HCT116 (cell line): ENCODE measurements at regions not wholly inside any gene's neighbourhood (a gene's known extent, or its start where the extent isn't known, plus 50 kb on each side); places are given as distances from the start of the nearest gene placed in this dataset.

Experiments
- ATAC-seq: fragments of 200-7000 bp; cut with Tn5 transposase; 2 replicates; pipeline ENCODE4 v1.9.1; 2020; ENCODE audit warnings: mild to moderate bottlenecking, moderate library complexity
- BruUV-seq: library from RNA; stranded (reverse); fragments of 400-500 nt; replicated peaks from 2 replicates; lab custom pipeline; 2021; lab: Mats Ljungman, UMichigan
- CTCF ChIA-PET: fragments of 300-600 bp; sonication (Branson Sonifier 250); formaldehyde crosslinking; loops from one replicate; lab custom pipeline; 2021; ENCODE audit warnings: antibody characterized with exemption; lab: Charles Lee
- POLR2A ChIA-PET: fragments of 300-600, 350-600 bp; sonication (Branson Sonifier 250); formaldehyde crosslinking; loops from one replicate; lab custom pipeline; 2021; ENCODE audit warnings: antibody characterized with exemption; lab: Charles Lee
- RAD21 ChIA-PET, 2 experiments: fragments of 300-600 bp; sonication (Branson Sonifier 250); formaldehyde crosslinking; loops; one replicate each; lab custom pipeline; 2023; ENCODE audit warnings: low total read pairs in 2 of 2; ENCODE audit not compliant: uncharacterized antibody in 2 of 2, unreplicated experiment in 2 of 2, low non-redundant PET in 1 of 2; lab: Charles Lee
- DNase-seq: peaks from one replicate; pipeline ENCODE4 v3.0.0-alpha.2; 2010; ENCODE audit warnings: low read depth, low spot score
- H2AFZ ChIP-seq: fragments of 200-600 bp; shearing (Covaris generic), sonication (generic); 2 replicates; pipeline ENCODE4 v1.6.1; 2017; ENCODE audit warnings: low read depth, mixed run types, mixed read lengths, antibody characterized with exemption, low read length; ENCODE audit not compliant: poor library complexity, severe bottlenecking
- H3K27ac ChIP-seq: 2 replicates; pipeline ENCODE4 v1.5.1; 2012; ENCODE audit warnings: low read depth, low read length
- H3K27me3 ChIP-seq: fragments of 200-600 bp; sonication (generic); 2 replicates; pipeline ENCODE4 v1.6.1; 2016; ENCODE audit warnings: mixed run types, low read length, mixed read lengths; ENCODE audit not compliant: insufficient read depth
- H3K36me3 ChIP-seq, 2 experiments: fragments of 200-500 bp in 1 of 2; fragments of 200-600 bp in 1 of 2; sonication (Bioruptor generic) in 1 of 2; sonication (generic) in 1 of 2; 2 replicates each; pipeline versions ENCODE4 v1.5.1 to v1.6.1; 2014 to 2016; ENCODE audit warnings: low read length in 2 of 2, inconsistent platforms in 1 of 2, mixed read lengths in 1 of 2, mixed run types in 1 of 2; ENCODE audit not compliant: insufficient read depth in 2 of 2, control insufficient read depth in 1 of 2
- H3K4me1 ChIP-seq, 2 experiments: fragments of 200-600 bp in 1 of 2; sonication (generic) in 1 of 2; 2 replicates each; pipeline versions ENCODE4 v1.5.1 to v1.6.1; 2012 to 2017; ENCODE audit warnings: low read length in 2 of 2, inconsistent platforms in 1 of 2, mild to moderate bottlenecking in 1 of 2, mixed read lengths in 1 of 2, mixed run types in 1 of 2, moderate library complexity in 1 of 2; ENCODE audit not compliant: insufficient read depth in 2 of 2, control insufficient read depth in 1 of 2
- H3K4me2 ChIP-seq: fragments of 200-600 bp; sonication (generic); 2 replicates; pipeline ENCODE4 v1.6.1; 2017; ENCODE audit warnings: mixed run types, low read length, mixed read lengths
- H3K4me3 ChIP-seq, 2 experiments: fragments of 200-600 bp in 1 of 2; sonication (generic) in 1 of 2; replicated peaks in 1 of 2; 2 replicates each; pipeline ENCODE4 v1.5.1; 2011 to 2016; ENCODE audit warnings: low read length in 2 of 2, control low read depth in 1 of 2, low read depth in 1 of 2, mild to moderate bottlenecking in 1 of 2, mixed read lengths in 1 of 2, mixed run types in 1 of 2
- H3K79me2 ChIP-seq: fragments of 200-600 bp; sonication (generic); 2 replicates; pipeline ENCODE4 v1.6.1; 2017; ENCODE audit warnings: mild to moderate bottlenecking, mixed run types, low read length, moderate library complexity, mixed read lengths; ENCODE audit not compliant: insufficient read depth
- H3K9ac ChIP-seq: fragments of 200-600 bp; sonication (generic); 2 replicates; pipeline ENCODE4 v1.6.1; 2016; ENCODE audit warnings: low read length, mixed read lengths
- H3K9me2 ChIP-seq: fragments of 200-600 bp; sonication (generic), shearing (Covaris generic); 2 replicates; pipeline ENCODE4 v1.6.1; 2017; ENCODE audit warnings: mixed run types, mild to moderate bottlenecking, moderate library complexity; ENCODE audit not compliant: insufficient read depth
- H3K9me3 ChIP-seq, 2 experiments: fragments of 200-500 bp in 1 of 2; fragments of 200-600 bp in 1 of 2; sonication (Bioruptor generic) in 1 of 2; sonication (generic) in 1 of 2; 2 replicates each; pipeline ENCODE4 v1.6.1; 2014 to 2017; ENCODE audit warnings: low read length in 2 of 2, mixed read lengths in 2 of 2, inconsistent platforms in 1 of 2, low read depth in 1 of 2, mild to moderate bottlenecking in 1 of 2, mixed run types in 1 of 2, moderate library complexity in 1 of 2; ENCODE audit not compliant: control insufficient read depth in 1 of 2, insufficient read depth in 1 of 2
- H4K20me1 ChIP-seq: fragments of 200-600 bp; sonication (generic), shearing (Covaris generic); 2 replicates; pipeline ENCODE4 v1.6.1; 2017; ENCODE audit warnings: mixed run types, mild to moderate bottlenecking, moderate library complexity; ENCODE audit not compliant: insufficient read depth
- CBX3 ChIP-seq: IDR thresholded peaks from 2 replicates; pipeline ENCODE4 v1.6.1; 2012; ENCODE audit warnings: low read depth
- EGR1 ChIP-seq: IDR thresholded peaks from 2 replicates; pipeline ENCODE4 v1.6.1; 2012; ENCODE audit warnings: low read depth
- ELF1 ChIP-seq: IDR thresholded peaks from 2 replicates; pipeline ENCODE4 v1.6.1; 2012; ENCODE audit warnings: low read depth, borderline replicate concordance
- EZH2 ChIP-seq: fragments of 200-600 bp; sonication (generic); IDR thresholded peaks from 2 replicates; pipeline ENCODE4 v1.6.1; 2017; ENCODE audit warnings: antibody characterized with exemption, mixed run types
- EZH2phosphoT487 ChIP-seq: fragments of 200-600 bp; IDR thresholded peaks from 2 replicates; pipeline ENCODE4 v1.6.1; 2018; ENCODE audit warnings: antibody characterized with exemption, borderline replicate concordance
- JUND ChIP-seq: IDR thresholded peaks from 2 replicates; pipeline ENCODE4 v1.6.1; 2012
- POLR2A ChIP-seq: IDR thresholded peaks from 2 replicates; pipeline ENCODE4 v1.7.0; 2011; ENCODE audit warnings: borderline replicate concordance; ENCODE audit not compliant: insufficient read depth, insufficient read length; ENCODE audit errors: extremely low read depth
- POLR2AphosphoS5 ChIP-seq: IDR thresholded peaks from 2 replicates; pipeline ENCODE4 v1.6.1; 2011; ENCODE audit warnings: mild to moderate bottlenecking, low read depth, low read length, moderate library complexity
- SIN3A ChIP-seq: IDR thresholded peaks from 2 replicates; pipeline ENCODE4 v1.6.1; 2012; ENCODE audit warnings: low read depth
- SP1 ChIP-seq: IDR thresholded peaks from 2 replicates; pipeline ENCODE4 v1.6.1; 2012; ENCODE audit warnings: low read depth
- SRF ChIP-seq: IDR thresholded peaks from 2 replicates; pipeline ENCODE4 v1.6.1; 2012; ENCODE audit warnings: low read depth
- TCF7L2 ChIP-seq: IDR thresholded peaks from 2 replicates; pipeline ENCODE4 v1.7.0; 2011; ENCODE audit warnings: borderline replicate concordance, inconsistent platforms; ENCODE audit not compliant: insufficient read depth, insufficient read length; ENCODE audit errors: extremely low read depth
- YY1 ChIP-seq: IDR thresholded peaks from 2 replicates; pipeline ENCODE4 v1.6.1; 2011; ENCODE audit warnings: low read length, low read depth, moderate library complexity, mild to moderate bottlenecking; ENCODE audit not compliant: insufficient replicate concordance; ENCODE audit errors: extremely low read depth
- ZFX ChIP-seq: fragments of 450-650 bp; IDR thresholded peaks from 2 replicates; pipeline ENCODE4 v1.6.1; 2017
- ZNF274 ChIP-seq: fragments of 200-500 bp; sonication (Bioruptor generic); IDR thresholded peaks from 2 replicates; pipeline ENCODE4 v1.6.1; 2014; ENCODE audit warnings: mild to moderate bottlenecking, low read depth, low read length, inconsistent platforms
- intact Hi-C: fragments of 100-400 bp; cut with micrococcal nuclease; formaldehyde crosslinking; loops from 2 replicates; pipeline ENCODE4 v1.10.0; 2022
- TF ChIP-seq, protein P1 (sequence below): IDR thresholded peaks from 2 replicates; pipeline ENCODE4 v1.6.1; 2011; ENCODE audit warnings: mild to moderate bottlenecking, low read length, moderate library complexity; ENCODE audit not compliant: insufficient replicate concordance; ENCODE audit errors: extremely low read depth
- TF ChIP-seq, protein P2 (sequence below): IDR thresholded peaks from 2 replicates; pipeline ENCODE4 v1.6.1; 2012

GRCh38 chr3:102531686-102532085 lies 96.9 kb downstream of the ZPLD1 start:
- no peak for TF ChIP-seq ZFX
- ChIA-PET RAD21 (no interaction called here), POLR2A (no interaction called here), CTCF (interaction anchor here (1.5 to 6.7 kb wide), 2 partner anchors 303 to 306 kb away, joined by 3 to 67 read pairs; no protein-coding TSS in a partner anchor)
- intact Hi-C loops, result loop anchor here (5.0 kb wide), 1 partner anchor 211 kb away; no protein-coding TSS in a partner anchor
- Histone ChIP-seq H3K27ac (no peak overlapping the region), H3K79me2 (no peaks in the 10 kb centered on the region), H3K4me1 (no peaks in the 10 kb centered on the region), H4K20me1 (no peaks in the 10 kb centered on the region), H3K9me2 (no peaks in the 10 kb centered on the region), H3K4me3 (no peak overlapping the region), H2AFZ (no peak overlapping the region), H3K36me3 (no peaks in the 10 kb centered on the region), H3K4me2 (no peak overlapping the region), H3K9ac (no peak overlapping the region), H3K27me3 (no peaks in the 10 kb centered on the region), H3K9me3 (no peaks in the 10 kb centered on the region)
- no TSS peak for BruUV-seq
- ATAC-seq (no peak), DNase-seq (no peak)

GRCh38 chr3:102532901-102533300 lies 98.1 kb downstream of the ZPLD1 start:
- BruUV-seq, result no TSS peak
- no peaks in the 10 kb centered on the region for H3K9me2 ChIP-seq
- no peak for ATAC-seq
- no peak overlapping the region for H3K9ac ChIP-seq
- H3K4me1 ChIP-seq, result no peaks in the 10 kb centered on the region
- no peaks in the 10 kb centered on the region for H3K79me2 ChIP-seq
- TF ChIP-seq POLR2A (no peak), POLR2AphosphoS5 (no peak), SP1 (no peak), TCF7L2 (no peak), EGR1 (no peak), JUND (no peak), SIN3A (no peak), ZNF274 (no peak), CBX3 (no peak), EZH2phosphoT487 (no peak), ZFX (no peak), EZH2 (no peak), YY1 (no peak), ELF1 (no peak), SRF (no peak)
- TF ChIP-seq, protein P1, sequence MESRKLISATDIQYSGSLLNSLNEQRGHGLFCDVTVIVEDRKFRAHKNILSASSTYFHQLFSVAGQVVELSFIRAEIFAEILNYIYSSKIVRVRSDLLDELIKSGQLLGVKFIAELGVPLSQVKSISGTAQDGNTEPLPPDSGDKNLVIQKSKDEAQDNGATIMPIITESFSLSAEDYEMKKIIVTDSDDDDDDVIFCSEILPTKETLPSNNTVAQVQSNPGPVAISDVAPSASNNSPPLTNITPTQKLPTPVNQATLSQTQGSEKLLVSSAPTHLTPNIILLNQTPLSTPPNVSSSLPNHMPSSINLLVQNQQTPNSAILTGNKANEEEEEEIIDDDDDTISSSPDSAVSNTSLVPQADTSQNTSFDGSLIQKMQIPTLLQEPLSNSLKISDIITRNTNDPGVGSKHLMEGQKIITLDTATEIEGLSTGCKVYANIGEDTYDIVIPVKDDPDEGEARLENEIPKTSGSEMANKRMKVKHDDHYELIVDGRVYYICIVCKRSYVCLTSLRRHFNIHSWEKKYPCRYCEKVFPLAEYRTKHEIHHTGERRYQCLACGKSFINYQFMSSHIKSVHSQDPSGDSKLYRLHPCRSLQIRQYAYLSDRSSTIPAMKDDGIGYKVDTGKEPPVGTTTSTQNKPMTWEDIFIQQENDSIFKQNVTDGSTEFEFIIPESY, result no peak
- TF ChIP-seq, protein P2, sequence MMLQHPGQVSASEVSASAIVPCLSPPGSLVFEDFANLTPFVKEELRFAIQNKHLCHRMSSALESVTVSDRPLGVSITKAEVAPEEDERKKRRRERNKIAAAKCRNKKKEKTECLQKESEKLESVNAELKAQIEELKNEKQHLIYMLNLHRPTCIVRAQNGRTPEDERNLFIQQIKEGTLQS, result no peak
- TF ChIP-seq, all 23 proteins: peak for 0
- H3K36me3 ChIP-seq, result no peaks in the 10 kb centered on the region
- intact Hi-C loops, result loop anchor here (5.0 kb wide), 1 partner anchor 209 kb away; no protein-coding TSS in a partner anchor
- no peak for DNase-seq
- H2AFZ ChIP-seq, result no peak overlapping the region
- CTCF ChIA-PET, result no interaction called here
- no peaks in the 10 kb centered on the region for H3K27me3 ChIP-seq
- no peak overlapping the region for H3K4me2 ChIP-seq
- POLR2A ChIA-PET, result no interaction called here
- no peaks in the 10 kb centered on the region for H4K20me1 ChIP-seq
- H3K4me3 ChIP-seq, result no peak overlapping the region
- H3K27ac ChIP-seq, result no peak overlapping the region
- RAD21 ChIA-PET, result no interaction called here
- no peaks in the 10 kb centered on the region for H3K9me3 ChIP-seq
